ENCODE measurements at regions not wholly inside any gene's neighbourhood (a gene's known extent, or its start where the extent isn't known, plus 50 kb on each side); places are given as distances from the start of the nearest gene placed in this dataset.
"Not testable (repeated sequence)": the region's sequence is repeated elsewhere in the genome, so short reads cannot be mapped to it uniquely, and the experiment has no call there.

GRCh38 chr7:93048136-93048930, 69.4 kb downstream of the SAMD9 start:
- no peak for DNase-seq

GRCh38 chr7:93047514-93048099, 70.2 kb downstream of the SAMD9 start:
- DNase-seq, result no peak

GRCh38 chr7:93046641-93047040, 71.1 kb downstream of the SAMD9 start:
- no peak for DNase-seq

GRCh38 chr7:93044147-93044810, 73.5 kb downstream of the SAMD9 start:
- no peak for DNase-seq

GRCh38 chr7:93043385-93043985, 74.3 kb downstream of the SAMD9 start:
- DNase-seq, result no peak

- DNase-seq, result no peak
Measured at GRCh38 chr7:93040355-93040754, 77.4 kb downstream of the SAMD9 start.

- no peak for DNase-seq
Measured at GRCh38 chr7:93039786-93040185, 78.0 kb downstream of the SAMD9 start.

- DNase-seq, result no peak
Measured at GRCh38 chr7:93039282-93039681, 78.5 kb downstream of the SAMD9 start.

GRCh38 chr7:93036807-93037206, 81.0 kb downstream of the SAMD9 start:
- no peak for DNase-seq

- DNase-seq, result no peak
Measured at GRCh38 chr7:93036149-93036640, 81.6 kb downstream of the SAMD9 start.

- DNase-seq, result no peak
Measured at GRCh38 chr7:93031795-93032194, 86.0 kb downstream of the SAMD9 start.

- no peak for DNase-seq
Measured at GRCh38 chr7:93030605-93031225, 87.1 kb downstream of the SAMD9 start.

GRCh38 chr7:93029056-93029455, 88.7 kb downstream of the SAMD9 start:
- DNase-seq, result no peak

- DNase-seq, result no peak
Measured at GRCh38 chr7:93028610-93029009, 89.2 kb downstream of the SAMD9 start.

- DNase-seq, result no peak
Measured at GRCh38 chr7:93027044-93027443, 90.7 kb downstream of the SAMD9 start.

- no peak for DNase-seq
Measured at GRCh38 chr7:93026425-93026824, 91.4 kb downstream of the SAMD9 start.

- no peak for DNase-seq
Measured at GRCh38 chr7:93025389-93025788, 92.4 kb downstream of the SAMD9 start.

GRCh38 chr7:93022931-93023478, 94.8 kb downstream of the SAMD9 start:
- DNase-seq, result not testable (repeated sequence)

GRCh38 chr7:93021748-93022147, 96.0 kb downstream of the SAMD9 start:
- DNase-seq, result no peak

- no peak for DNase-seq
Measured at GRCh38 chr7:93018716-93019115, 99.1 kb downstream of the SAMD9 start.

- DNase-seq, result no peak
Measured at GRCh38 chr7:93016681-93017381, 100.9 kb downstream of the SAMD9 start.
